H9 (cell line): ENCODE measurements at regions not wholly inside any gene's neighbourhood (a gene's known extent, or its start where the extent isn't known, plus 50 kb on each side); places are given as distances from the start of the nearest gene placed in this dataset.

Experiments used
- DNase-seq: peaks from one replicate; pipeline ENCODE4 v3.0.0-alpha.2; 2017
- H2AFZ ChIP-seq: one replicate; pipeline ENCODE4 v1.6.1; 2013; ENCODE audit warnings: mild to moderate bottlenecking, low read length, control low read depth, moderate library complexity
- H2AK5ac ChIP-seq: 2 replicates; pipeline ENCODE4 v1.6.1; 2013; ENCODE audit warnings: low read length, control low read depth, mixed read lengths; ENCODE audit not compliant: insufficient read length
- H2BK120ac ChIP-seq: one replicate; pipeline ENCODE4 v1.6.1; 2013; ENCODE audit warnings: low read depth, mild to moderate bottlenecking, low read length, control low read depth, inconsistent platforms; ENCODE audit not compliant: poor library complexity, severe bottlenecking
- H2BK12ac ChIP-seq: 2 replicates; pipeline ENCODE4 v1.6.1; 2013; ENCODE audit warnings: low read length, control low read depth, mixed read lengths, low read depth; ENCODE audit not compliant: insufficient read length
- H2BK15ac ChIP-seq: 2 replicates; pipeline ENCODE4 v1.6.1; 2013; ENCODE audit warnings: low read depth, low read length, control low read depth
- H2BK20ac ChIP-seq: one replicate; pipeline ENCODE4 v1.6.1; 2013; ENCODE audit warnings: low read depth, mild to moderate bottlenecking, low read length, control low read depth, inconsistent platforms; ENCODE audit not compliant: poor library complexity, severe bottlenecking
- H2BK5ac ChIP-seq: 2 replicates; pipeline ENCODE4 v1.6.1; 2013; ENCODE audit warnings: low read length, control low read depth, mixed read lengths; ENCODE audit not compliant: insufficient read length
- H3K14ac ChIP-seq: 2 replicates; pipeline ENCODE4 v1.6.1; 2013; ENCODE audit warnings: low read length, control low read depth; ENCODE audit not compliant: insufficient read depth
- H3K18ac ChIP-seq: 2 replicates; pipeline ENCODE4 v1.6.1; 2013; ENCODE audit warnings: low read depth, mild to moderate bottlenecking, mixed read lengths, low read length, control low read depth; ENCODE audit not compliant: insufficient read length
- H3K23ac ChIP-seq: 2 replicates; pipeline ENCODE4 v1.6.1; 2013; ENCODE audit warnings: low read length, control low read depth, mixed read lengths, low read depth; ENCODE audit not compliant: insufficient read length
- H3K23me2 ChIP-seq: 2 replicates; pipeline ENCODE4 v1.6.1; 2013; ENCODE audit warnings: low read depth, mild to moderate bottlenecking, mixed read lengths, low read length, control low read depth; ENCODE audit not compliant: insufficient read length, poor library complexity, severe bottlenecking
- H3K27ac ChIP-seq: 2 replicates; pipeline ENCODE4 v1.5.1; 2013; ENCODE audit warnings: low read length, control low read depth, mixed read lengths, low read depth; ENCODE audit not compliant: insufficient read length
- H3K27me3 ChIP-seq: 2 replicates; pipeline ENCODE4 v1.6.1; 2013; ENCODE audit warnings: low read length, control low read depth, inconsistent platforms; ENCODE audit not compliant: insufficient read depth
- H3K4ac ChIP-seq: 2 replicates; pipeline ENCODE4 v1.6.1; 2013; ENCODE audit warnings: low read depth, mild to moderate bottlenecking, control low read depth, inconsistent platforms, low read length, moderate library complexity
- H3K4me1 ChIP-seq: 2 replicates; pipeline ENCODE4 v1.6.1; 2013; ENCODE audit warnings: low read length, control low read depth, inconsistent platforms; ENCODE audit not compliant: insufficient read depth
- H3K4me2 ChIP-seq: 2 replicates; pipeline ENCODE4 v1.6.1; 2013; ENCODE audit warnings: low read length, control low read depth, mixed read lengths; ENCODE audit not compliant: insufficient read length, insufficient read depth
- H3K56ac ChIP-seq: 2 replicates; pipeline ENCODE4 v1.6.1; 2013; ENCODE audit warnings: low read depth, mild to moderate bottlenecking, mixed read lengths, low read length, control low read depth; ENCODE audit not compliant: insufficient read length
- H3K79me1 ChIP-seq: 2 replicates; pipeline ENCODE4 v1.6.1; 2013; ENCODE audit warnings: low read depth, mild to moderate bottlenecking, moderate library complexity, low read length, control low read depth, inconsistent platforms; ENCODE audit not compliant: insufficient read depth, poor library complexity, severe bottlenecking
- H3K79me2 ChIP-seq: 2 replicates; pipeline ENCODE4 v1.6.1; 2013; ENCODE audit warnings: low read length, control low read depth, inconsistent platforms; ENCODE audit not compliant: insufficient read depth
- H3K9ac ChIP-seq: 2 replicates; pipeline ENCODE4 v1.6.1; 2013; ENCODE audit warnings: low read length, control low read depth, mixed read lengths; ENCODE audit not compliant: insufficient read length; ENCODE audit errors: extremely low read depth
- H3K9me3 ChIP-seq: one replicate; pipeline ENCODE4 v1.6.1; 2013; ENCODE audit warnings: low read depth, low read length, inconsistent platforms; ENCODE audit not compliant: control insufficient read depth
- H3T11ph ChIP-seq: one replicate; pipeline ENCODE4 v1.6.1; 2013; ENCODE audit warnings: mild to moderate bottlenecking, low read length, control low read depth, inconsistent platforms
- H4K20me1 ChIP-seq: one replicate; pipeline ENCODE4 v1.6.1; 2013; ENCODE audit not compliant: control insufficient read depth, insufficient read length, insufficient read depth
- H4K5ac ChIP-seq: 2 replicates; pipeline ENCODE4 v1.6.1; 2013; ENCODE audit warnings: low read depth, mild to moderate bottlenecking, mixed read lengths, low read length, control low read depth; ENCODE audit not compliant: insufficient read length
- H4K8ac ChIP-seq: replicated peaks from 2 replicates; pipeline ENCODE4 v1.6.1; 2013; ENCODE audit warnings: low read length, control low read depth, mixed read lengths, low read depth; ENCODE audit not compliant: insufficient read length
- H4K91ac ChIP-seq: 2 replicates; pipeline ENCODE4 v1.6.1; 2013; ENCODE audit warnings: low read depth, mild to moderate bottlenecking, moderate library complexity, mixed read lengths, low read length, control low read depth; ENCODE audit not compliant: insufficient read length
- H3K27ac Mint-ChIP-seq, 3 experiments: 2 replicates in 2 of 3; 3 replicates in 1 of 3; pipeline ENCODE4 v1.8.0; 2020 to 2021; ENCODE audit warnings: mixed read lengths in 3 of 3, mild to moderate bottlenecking in 1 of 3, moderate library complexity in 1 of 3
- H3K27me3 Mint-ChIP-seq: 2 replicates; pipeline ENCODE4 v1.8.0; 2021; ENCODE audit warnings: low read depth, mild to moderate bottlenecking, moderate library complexity, mixed read lengths
- H3K36me3 Mint-ChIP-seq, 3 experiments: 2 replicates in 2 of 3; 3 replicates in 1 of 3; pipeline ENCODE4 v1.8.0; 2020 to 2021; ENCODE audit warnings: low read depth in 3 of 3, mixed read lengths in 3 of 3; ENCODE audit not compliant: insufficient read depth in 1 of 3
- H3K4me1 Mint-ChIP-seq, 2 experiments: 2 replicates each; pipeline ENCODE4 v1.8.0; 2020; ENCODE audit warnings: mixed read lengths in 2 of 2
- H3K4me3 Mint-ChIP-seq, 2 experiments: 2 replicates in 1 of 2; 3 replicates in 1 of 2; pipeline ENCODE4 v1.8.0; 2020 to 2021; ENCODE audit warnings: mild to moderate bottlenecking in 2 of 2, mixed read lengths in 2 of 2, moderate library complexity in 1 of 2
- H3K9me3 Mint-ChIP-seq, 2 experiments: 2 replicates in 1 of 2; 3 replicates in 1 of 2; pipeline ENCODE4 v1.8.0; 2020; ENCODE audit warnings: mild to moderate bottlenecking in 2 of 2, mixed read lengths in 2 of 2, moderate library complexity in 1 of 2
- TF ChIP-seq, protein P1 (sequence below): fragments of 200-600 bp; sonication (generic); conservative IDR thresholded peaks from 3 replicates; pipeline ENCODE4 v1.8.0; 2021; ENCODE audit warnings: antibody characterized with exemption, mild to moderate bottlenecking

DNA sequence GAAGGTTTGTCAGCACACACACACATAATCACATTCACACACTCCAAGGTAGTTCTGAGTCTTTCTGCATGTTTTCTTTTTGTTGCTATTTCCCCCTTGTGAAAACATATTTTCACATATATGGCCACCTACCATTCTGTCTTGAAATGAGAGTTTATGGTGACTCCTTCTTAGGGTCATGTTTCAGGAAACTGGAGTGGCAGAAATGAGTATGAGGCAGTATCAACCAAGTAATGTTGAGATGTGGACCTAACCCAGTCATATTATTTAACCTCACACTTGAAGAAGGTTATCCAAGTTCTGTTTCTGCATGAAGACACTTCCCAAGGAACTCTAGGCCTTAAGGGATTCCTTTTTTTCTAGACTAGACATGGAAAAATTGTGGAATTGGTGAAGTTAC lies 481.4 kb downstream of the ETS1 start:
- Histone ChIP-seq H3K56ac (no peak overlapping the region), H3K4ac (no peak overlapping the region), H3K27ac (no peak overlapping the region), H2BK15ac (no peak overlapping the region), H3K23ac (no peak overlapping the region), H3K23me2 (no peaks in the 10 kb centered on the region), H4K91ac (no peak overlapping the region), H3K14ac (no peak overlapping the region), H3K4me2 (no peak overlapping the region), H2BK120ac (no peak overlapping the region), H3T11ph (no peak overlapping the region), H2AFZ (no peak overlapping the region), H2BK12ac (no peak overlapping the region), H2BK5ac (no peak overlapping the region), H4K5ac (no peak overlapping the region), H3K9ac (no peak overlapping the region), H4K20me1 (no peaks in the 10 kb centered on the region), H3K79me1 (no peaks in the 10 kb centered on the region), H4K8ac (no peak overlapping the region), H3K18ac (no peak overlapping the region), H2AK5ac (no peak overlapping the region), H3K4me1 (no peaks in the 10 kb centered on the region; the same call in 1 of the 2 replicates), H2BK20ac (no peak overlapping the region), H3K79me2 (no peaks in the 10 kb centered on the region), H3K27me3 (no peaks in the 10 kb centered on the region), H3K9me3 (no peaks in the 10 kb centered on the region)
- Mint-ChIP-seq H3K9me3 (peaks cover 2 to 7% of the 10 kb centered on the region in 2 experiments; a peak in 3 of 5 replicates), H3K4me3 (no peak overlapping the region), H3K36me3 (no peaks in the 10 kb centered on the region), H3K27me3 (no peaks in the 10 kb centered on the region), H3K27ac (no peak overlapping the region), H3K4me1 (0 out of 4 replicates have a peak, but pooled peaks cover 0 to 6% of the 10 kb centered on the region in 2 experiments)
- no peak for DNase-seq
- TF ChIP-seq, protein P1, sequence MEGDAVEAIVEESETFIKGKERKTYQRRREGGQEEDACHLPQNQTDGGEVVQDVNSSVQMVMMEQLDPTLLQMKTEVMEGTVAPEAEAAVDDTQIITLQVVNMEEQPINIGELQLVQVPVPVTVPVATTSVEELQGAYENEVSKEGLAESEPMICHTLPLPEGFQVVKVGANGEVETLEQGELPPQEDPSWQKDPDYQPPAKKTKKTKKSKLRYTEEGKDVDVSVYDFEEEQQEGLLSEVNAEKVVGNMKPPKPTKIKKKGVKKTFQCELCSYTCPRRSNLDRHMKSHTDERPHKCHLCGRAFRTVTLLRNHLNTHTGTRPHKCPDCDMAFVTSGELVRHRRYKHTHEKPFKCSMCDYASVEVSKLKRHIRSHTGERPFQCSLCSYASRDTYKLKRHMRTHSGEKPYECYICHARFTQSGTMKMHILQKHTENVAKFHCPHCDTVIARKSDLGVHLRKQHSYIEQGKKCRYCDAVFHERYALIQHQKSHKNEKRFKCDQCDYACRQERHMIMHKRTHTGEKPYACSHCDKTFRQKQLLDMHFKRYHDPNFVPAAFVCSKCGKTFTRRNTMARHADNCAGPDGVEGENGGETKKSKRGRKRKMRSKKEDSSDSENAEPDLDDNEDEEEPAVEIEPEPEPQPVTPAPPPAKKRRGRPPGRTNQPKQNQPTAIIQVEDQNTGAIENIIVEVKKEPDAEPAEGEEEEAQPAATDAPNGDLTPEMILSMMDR: no peak
